Breast epithelium (tissue), 4 donors: ENCODE measurements at regions not wholly inside any gene's neighbourhood (a gene's known extent, or its start where the extent isn't known, plus 50 kb on each side); places are given as distances from the start of the nearest gene placed in this dataset.
"Not testable (repeated sequence)": the region's sequence is repeated elsewhere in the genome, so short reads cannot be mapped to it uniquely, and the experiment has no call there.

Experiments used
- DNase-seq, 2 donors: peaks; one replicate each; pipeline ENCODE4 v3.0.0-alpha.2; 2019; ENCODE audit warnings: low spot score in 2 of 2
- H3K27ac ChIP-seq, 2 donors: fragments of 200-600 bp; sonication (generic) in 1 of 2; one replicate each; pipeline ENCODE4 v1.5.1; 2016 to 2019; ENCODE audit warnings: mild to moderate bottlenecking in 1 of 2
- H3K27me3 ChIP-seq, 2 donors: fragments of 200-600 bp; sonication (generic) in 1 of 2; one replicate each; pipeline versions ENCODE4 v1.5.1 to v1.6.0; 2017 to 2019; ENCODE audit warnings: control low read depth in 1 of 2, mild to moderate bottlenecking in 1 of 2
- H3K36me3 ChIP-seq: fragments of 200-600 bp; one replicate; pipeline ENCODE4 v1.5.1; 2019
- H3K4me1 ChIP-seq, 2 donors: fragments of 200-600 bp; sonication (generic); one replicate each; pipeline ENCODE4 v1.5.1; 2016 to 2019; ENCODE audit warnings: control low read depth in 1 of 2
- H3K4me3 ChIP-seq, 3 donors: fragments of 200-600 bp; sonication (generic); 1 replicate in 2 of 3; 2 replicates in 1 of 3; pipeline ENCODE4 v1.5.1; 2016 to 2019; ENCODE audit warnings: mild to moderate bottlenecking in 3 of 3, moderate library complexity in 2 of 3
- H3K9me3 ChIP-seq, 2 donors: fragments of 200-600 bp; sonication (generic) in 1 of 2; one replicate each; pipeline ENCODE4 v1.5.1; 2016 to 2019; ENCODE audit warnings: control low read depth in 1 of 2
- CTCF ChIP-seq, 3 donors: fragments of 450-650 bp; IDR thresholded peaks; one replicate each; pipeline ENCODE4 v1.5.1; 2016 to 2017; ENCODE audit warnings: antibody characterized with exemption in 3 of 3, mild to moderate bottlenecking in 3 of 3, moderate library complexity in 3 of 3
- POLR2A ChIP-seq: fragments of 450-650 bp; IDR thresholded peaks from one replicate; pipeline ENCODE4 v1.6.1; 2016; ENCODE audit warnings: antibody characterized with exemption, mild to moderate bottlenecking, moderate library complexity
- POLR2AphosphoS5 ChIP-seq, 3 donors: sonication (generic); formaldehyde crosslinking; IDR thresholded peaks; one replicate each; pipeline ENCODE4 v1.6.1; 2017; ENCODE audit warnings: antibody characterized with exemption in 3 of 3
- intact Hi-C: fragments of 100-400 bp; cut with DNase I; formaldehyde crosslinking; loops from one replicate; pipeline ENCODE4 v1.15.1; 2023; ENCODE audit warnings: low total_unique reads

- H3K27ac ChIP-seq = no peak overlapping the region
- no peaks in the 10 kb centered on the region for H3K27me3 ChIP-seq
- H3K36me3 ChIP-seq = no peaks in the 10 kb centered on the region
- H3K4me3 ChIP-seq = no peak overlapping the region
- no peak for TF ChIP-seq CTCF (IDR thresholded peaks at IDR 0.05)
- TF ChIP-seq POLR2A = no peak
- no peak for TF ChIP-seq POLR2AphosphoS5 (IDR thresholded peaks at IDR 0.05)
- H3K4me1 ChIP-seq = no peaks in the 10 kb centered on the region
- intact Hi-C loops = no loop called here
- no peaks in the 10 kb centered on the region for H3K9me3 ChIP-seq
- no peak for DNase-seq
Measured at GRCh38 chr12:14213542-14213941, 151.9 kb upstream of the ATF7IP start.

DNA sequence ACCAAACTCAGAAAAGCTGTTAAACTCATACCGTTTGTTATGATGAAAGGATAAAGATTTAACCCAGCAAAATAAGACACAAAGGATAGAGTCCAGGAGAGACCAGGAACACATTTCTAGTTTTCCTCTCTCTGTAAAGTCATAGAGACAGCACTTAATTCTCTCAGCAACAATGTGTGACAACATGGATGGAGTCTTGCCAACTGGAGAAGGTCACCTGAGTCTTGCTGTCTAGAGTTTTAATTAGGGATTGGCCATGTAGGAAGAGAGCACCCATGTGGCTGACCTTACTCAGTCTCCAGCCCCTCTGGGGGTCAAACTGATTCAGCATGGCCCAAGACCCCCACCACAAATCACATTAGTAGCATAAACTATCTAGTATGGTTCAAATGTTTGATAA, 151.0 kb upstream of the ATF7IP start:
- Histone ChIP-seq H3K9me3 (no peaks in the 10 kb centered on the region), H3K27ac (no peak overlapping the region), H3K27me3 (no peaks in the 10 kb centered on the region), H3K36me3 (no peaks in the 10 kb centered on the region), H3K4me1 (no peaks in the 10 kb centered on the region), H3K4me3 (no peak overlapping the region)
- no peak for DNase-seq
- intact Hi-C loops = no loop called here
- TF ChIP-seq CTCF (IDR thresholded peaks at IDR 0.05) = no peak
- TF ChIP-seq POLR2AphosphoS5 (IDR thresholded peaks at IDR 0.05) = no peak
- no peak for TF ChIP-seq POLR2A

- DNase-seq, H3K27me3 ChIP-seq, H3K4me3 ChIP-seq, H3K27ac ChIP-seq, intact Hi-C loops, H3K36me3 ChIP-seq, H3K9me3 ChIP-seq, H3K4me1 ChIP-seq: not testable (repeated sequence)
Measured at GRCh38 chr12:14215949-14216348, 149.5 kb upstream of the ATF7IP start.

DNA sequence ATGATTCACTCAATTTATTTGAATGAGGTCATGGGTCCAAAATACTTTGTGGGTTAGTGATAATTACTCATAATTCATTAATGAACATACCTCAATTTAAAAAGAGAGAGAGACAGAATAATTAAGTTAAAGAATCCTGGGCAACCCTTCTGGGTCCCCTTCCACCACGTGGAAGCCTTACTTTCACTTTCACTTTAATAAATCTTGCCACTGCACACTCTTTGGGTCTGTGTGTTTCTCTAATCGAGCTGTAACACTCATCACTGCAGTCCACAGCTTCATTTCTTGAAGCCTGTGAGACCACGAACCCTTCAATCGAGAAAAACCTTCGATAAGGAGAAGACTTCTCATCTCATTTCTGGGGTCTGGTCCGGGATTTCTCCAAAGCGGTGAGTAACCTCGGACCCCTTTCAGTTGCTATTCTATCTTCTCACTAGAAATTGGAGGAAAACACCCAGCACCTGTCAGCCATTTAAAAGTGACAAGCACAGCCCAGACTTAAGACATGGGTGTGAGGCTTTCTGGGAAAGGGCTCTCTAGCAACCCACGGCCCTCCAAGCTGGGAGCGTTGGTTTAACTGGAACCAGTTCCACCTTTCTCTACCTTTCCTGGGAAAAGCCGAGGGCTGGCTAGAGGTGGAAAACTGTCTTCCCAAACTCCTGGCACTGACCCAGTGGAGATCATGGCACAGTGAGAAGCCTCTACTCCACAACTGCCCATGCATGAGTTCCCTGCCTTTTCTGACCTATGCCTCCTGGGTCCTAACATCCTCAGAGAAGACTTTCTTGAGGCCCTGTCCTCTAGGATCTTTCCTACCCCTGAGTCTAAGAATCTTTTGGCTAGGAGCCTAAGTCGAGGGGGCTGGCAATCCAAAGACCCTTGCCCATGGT, 148.8 kb upstream of the ATF7IP start:
- Histone ChIP-seq H3K9me3 (no peaks in the 10 kb centered on the region), H3K27me3 (no peaks in the 10 kb centered on the region), H3K27ac (no peak overlapping the region), H3K36me3 (no peaks in the 10 kb centered on the region), H3K4me3 (peak overlapping the region in 1 of 3 donors; percentile 50), H3K4me1 (no peaks in the 10 kb centered on the region)
- no peak for DNase-seq
- intact Hi-C loops = no loop called here
- no peak for TF ChIP-seq POLR2AphosphoS5 (IDR thresholded peaks at IDR 0.05)
- no peak for TF ChIP-seq POLR2A
- no peak for TF ChIP-seq CTCF (IDR thresholded peaks at IDR 0.05)

- Histone ChIP-seq H3K9me3 (no peaks in the 10 kb centered on the region), H3K4me3 (no peak overlapping the region), H3K36me3 (no peaks in the 10 kb centered on the region), H3K4me1 (no peaks in the 10 kb centered on the region), H3K27me3 (no peaks in the 10 kb centered on the region), H3K27ac (peak overlapping the region in 1 of 2 donors; percentile 25)
- TF ChIP-seq CTCF (IDR thresholded peaks at IDR 0.05) (no peak), POLR2AphosphoS5 (IDR thresholded peaks at IDR 0.05) (no peak), POLR2A (no peak)
- DNase-seq = no peak
- intact Hi-C loops = no loop called here
Measured at GRCh38 chr12:14219156-14219555, 146.3 kb upstream of the ATF7IP start.

DNA sequence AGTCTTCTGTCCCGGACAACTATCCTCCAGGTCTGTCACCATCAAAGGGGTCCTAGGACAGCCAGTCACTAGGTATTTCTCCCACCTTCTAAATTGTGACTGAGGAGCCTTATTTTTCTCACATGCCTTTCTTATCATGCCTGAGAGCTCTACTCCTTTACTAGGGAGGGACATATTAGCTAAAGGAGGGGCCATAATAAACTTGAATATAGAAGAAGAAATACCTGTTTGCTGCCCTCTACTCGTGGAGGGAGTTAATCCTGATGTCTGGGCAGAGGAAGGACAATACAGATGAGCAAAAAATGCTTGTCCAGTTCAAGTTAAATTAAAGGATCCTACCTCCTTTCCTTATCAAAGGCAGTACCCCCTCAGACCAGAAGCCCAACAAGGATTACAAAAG, 145.8 kb upstream of the ATF7IP start:
- H3K27me3 ChIP-seq, DNase-seq, intact Hi-C loops, H3K4me3 ChIP-seq, H3K36me3 ChIP-seq, H3K4me1 ChIP-seq, H3K9me3 ChIP-seq: not testable (repeated sequence)
- H3K27ac ChIP-seq = peak overlapping the region in 1 of 2 donors; percentile 25
